Neuronal stem cell (in vitro differentiated cells): ENCODE measurements at regions not wholly inside any gene's neighbourhood (a gene's known extent, or its start where the extent isn't known, plus 50 kb on each side); places are given as distances from the start of the nearest gene placed in this dataset.

Experiments used
- DNase-seq: peaks from one replicate; pipeline ENCODE4 v3.0.0-alpha.2; 2013; ENCODE audit warnings: low spot score
- H2AFZ ChIP-seq: one replicate; pipeline ENCODE4 v1.6.1; 2013; ENCODE audit warnings: mild to moderate bottlenecking, low read length, inconsistent platforms
- H2AK5ac ChIP-seq: 2 replicates; pipeline ENCODE4 v1.6.1; 2013; ENCODE audit warnings: low read depth, mild to moderate bottlenecking, inconsistent platforms, low read length, moderate library complexity, mixed read lengths
- H2BK120ac ChIP-seq: 2 replicates; pipeline ENCODE4 v1.6.1; 2013; ENCODE audit warnings: low read depth, mild to moderate bottlenecking, inconsistent platforms, low read length, moderate library complexity, mixed read lengths
- H2BK12ac ChIP-seq: one replicate; pipeline ENCODE4 v1.6.1; 2013; ENCODE audit warnings: low read length, inconsistent platforms
- H2BK15ac ChIP-seq: 2 replicates; pipeline ENCODE4 v1.6.1; 2013; ENCODE audit warnings: mild to moderate bottlenecking, low read length, inconsistent platforms, mixed read lengths
- H2BK5ac ChIP-seq: one replicate; pipeline ENCODE4 v1.6.1; 2013; ENCODE audit warnings: inconsistent platforms, mild to moderate bottlenecking, low read length, moderate library complexity
- H3K14ac ChIP-seq: one replicate; pipeline ENCODE4 v1.6.1; 2013; ENCODE audit warnings: low read length, inconsistent platforms
- H3K18ac ChIP-seq: 2 replicates; pipeline ENCODE4 v1.6.1; 2013; ENCODE audit warnings: low read length, inconsistent platforms
- H3K23ac ChIP-seq: 2 replicates; pipeline ENCODE4 v1.6.1; 2013; ENCODE audit warnings: low read depth, mild to moderate bottlenecking, mixed read lengths, low read length, inconsistent platforms; ENCODE audit not compliant: poor library complexity
- H3K27ac ChIP-seq: replicated peaks from 3 replicates; pipeline ENCODE4 v1.5.1; 2013; ENCODE audit warnings: low read length, inconsistent platforms
- H3K27me3 ChIP-seq, 3 experiments: 2 replicates each; pipeline ENCODE4 v1.6.1; 2013; ENCODE audit warnings: low read length in 3 of 3, mild to moderate bottlenecking in 2 of 3, inconsistent platforms in 1 of 3, low read depth in 1 of 3, mixed read lengths in 1 of 3, moderate library complexity in 1 of 3; ENCODE audit not compliant: control insufficient read depth in 3 of 3, insufficient read depth in 3 of 3
- H3K36me3 ChIP-seq, 2 donors: replicated peaks in 1 of 2; 2 replicates each; pipeline ENCODE4 v1.6.1; 2013; ENCODE audit warnings: low read length in 2 of 2; ENCODE audit not compliant: control insufficient read depth in 2 of 2, insufficient read depth in 2 of 2
- H3K4ac ChIP-seq: 2 replicates; pipeline ENCODE4 v1.6.1; 2013; ENCODE audit warnings: inconsistent platforms, mild to moderate bottlenecking, low read length, moderate library complexity
- H3K4me1 ChIP-seq, 2 donors: 1 replicate in 1 of 2; 2 replicates in 1 of 2; pipeline ENCODE4 v1.6.1; 2013; ENCODE audit warnings: low read length in 2 of 2, low read depth in 1 of 2; ENCODE audit not compliant: control insufficient read depth in 2 of 2, insufficient read depth in 1 of 2
- H3K4me2 ChIP-seq: one replicate; pipeline ENCODE4 v1.6.1; 2013; ENCODE audit warnings: mild to moderate bottlenecking, low read length, inconsistent platforms; ENCODE audit not compliant: insufficient read depth, poor library complexity, severe bottlenecking
- H3K4me3 ChIP-seq, 2 donors: 2 replicates each; pipeline ENCODE4 v1.5.1; 2013; ENCODE audit warnings: low read length in 2 of 2, mild to moderate bottlenecking in 2 of 2, inconsistent platforms in 1 of 2, moderate library complexity in 1 of 2
- H3K79me1 ChIP-seq: one replicate; pipeline ENCODE4 v1.6.1; 2013; ENCODE audit warnings: low read depth, mild to moderate bottlenecking, inconsistent platforms, low read length, moderate library complexity
- H3K9ac ChIP-seq: one replicate; pipeline ENCODE4 v1.6.1; 2013; ENCODE audit warnings: mild to moderate bottlenecking, low read depth, low read length, inconsistent platforms; ENCODE audit not compliant: poor library complexity
- H3K9me3 ChIP-seq, 2 donors: replicated peaks in 1 of 2; 2 replicates each; pipeline versions ENCODE3 to v1.6.1; 2013; ENCODE audit warnings: low read length in 2 of 2, mild to moderate bottlenecking in 2 of 2, inconsistent platforms in 1 of 2, low read depth in 1 of 2, mixed read lengths in 1 of 2, moderate library complexity in 1 of 2; ENCODE audit not compliant: control insufficient read depth in 2 of 2, insufficient read depth in 1 of 2
- H4K8ac ChIP-seq: one replicate; pipeline ENCODE4 v1.6.1; 2013; ENCODE audit warnings: low read depth, mild to moderate bottlenecking, inconsistent platforms, low read length, moderate library complexity
- H4K91ac ChIP-seq: one replicate; pipeline ENCODE4 v1.6.1; 2013; ENCODE audit warnings: low read length, low read depth, mild to moderate bottlenecking, inconsistent platforms; ENCODE audit not compliant: poor library complexity
- WGBS, 2 donors: extraction: QIAGEN DNeasy Blood & Tissue Kit; methylation state at CpG; one replicate each; pipeline ENCODE4 v1.1.7; 2013; ENCODE audit warnings: missing lambda C conversion rate in 2 of 2, mixed read lengths in 1 of 2; ENCODE audit not compliant: insufficient read length in 2 of 2, insufficient replicate concordance in 1 of 2; ENCODE audit errors: extremely low coverage in 2 of 2; 5-methylcytosine and 5-hydroxymethylcytosine counted together

DNA sequence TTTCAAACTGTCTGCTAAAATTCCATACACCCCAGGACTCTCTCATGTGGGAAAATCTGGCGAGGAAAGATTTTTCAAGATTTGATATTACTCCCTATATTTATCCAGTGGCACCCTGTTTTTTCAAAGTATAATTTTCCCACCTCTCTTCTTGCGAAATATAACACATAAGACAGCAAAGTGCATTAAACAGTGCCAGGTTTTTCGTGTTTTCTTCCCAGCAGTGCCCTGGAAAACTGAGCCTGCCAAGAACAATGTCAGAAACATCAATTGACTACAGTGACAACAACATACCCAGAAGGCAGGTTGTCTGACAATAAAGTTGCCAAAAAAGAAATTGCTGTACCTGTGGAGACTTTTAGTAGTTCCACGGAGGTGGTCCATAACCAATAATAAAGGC lies 545.0 kb upstream of the ZNF608 start:
- H3K27me3 ChIP-seq: no peaks in the 10 kb centered on the region
- no peaks in the 10 kb centered on the region for H3K9me3 ChIP-seq
- H3K9ac ChIP-seq: no peak overlapping the region
- no peaks in the 10 kb centered on the region for H3K36me3 ChIP-seq
- H2BK120ac ChIP-seq: no peak overlapping the region
- DNase-seq: no peak
- H3K4me1 ChIP-seq: peaks cover 0 to 8% of the 10 kb centered on the region in 2 donors
- H4K8ac ChIP-seq: no peak overlapping the region
- H2BK5ac ChIP-seq: no peak overlapping the region
- H3K18ac ChIP-seq: no peak overlapping the region
- no peak overlapping the region for H3K14ac ChIP-seq
- H2AK5ac ChIP-seq: no peak overlapping the region
- H3K4me2 ChIP-seq: no peak overlapping the region
- no peak overlapping the region for H2AFZ ChIP-seq
- H3K23ac ChIP-seq: no peak overlapping the region
- H3K79me1 ChIP-seq: no peaks in the 10 kb centered on the region
- H3K4ac ChIP-seq: no peak overlapping the region
- H3K4me3 ChIP-seq: no peak overlapping the region
- H2BK12ac ChIP-seq: no peak overlapping the region
- H4K91ac ChIP-seq: no peak overlapping the region
- no peak overlapping the region for H2BK15ac ChIP-seq
- no CpG with 5 or more reads among the region's 4 CpGs for whole genome bisulfite sequencing, 2 donors
- no peak overlapping the region for H3K27ac ChIP-seq

DNA sequence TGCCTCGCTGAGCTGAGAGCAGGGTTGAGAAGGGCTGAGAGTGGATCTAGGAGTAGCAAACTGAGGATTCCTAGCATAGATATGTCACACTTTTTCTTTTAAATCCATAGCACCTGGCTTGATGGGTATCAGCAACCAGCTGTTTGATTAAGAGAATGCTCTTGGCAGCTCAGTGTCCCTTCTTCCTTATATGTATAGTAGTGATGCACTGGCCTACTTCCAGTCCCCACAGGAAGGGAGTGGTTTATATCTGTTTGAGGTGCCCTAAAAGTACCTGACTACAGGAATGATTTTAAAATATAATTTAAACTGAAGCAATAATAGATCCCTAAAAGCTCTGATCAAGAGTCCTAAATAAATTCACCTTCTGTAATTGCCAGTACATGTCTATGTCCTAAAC lies 546.8 kb upstream of the ZNF608 start:
- H3K18ac ChIP-seq: peak overlapping the region; percentile 70
- H3K4me2 ChIP-seq: no peak overlapping the region
- no peak overlapping the region for H4K91ac ChIP-seq
- no peak overlapping the region for H3K23ac ChIP-seq
- H2BK120ac ChIP-seq: no peak overlapping the region
- H3K4ac ChIP-seq: no peak overlapping the region
- H2BK12ac ChIP-seq: no peak overlapping the region
- no peaks in the 10 kb centered on the region for H3K36me3 ChIP-seq
- no peak overlapping the region for H3K4me3 ChIP-seq
- H3K27me3 ChIP-seq: no peaks in the 10 kb centered on the region
- DNase-seq: no peak
- H2AFZ ChIP-seq: no peak overlapping the region
- no peak overlapping the region for H3K14ac ChIP-seq
- H4K8ac ChIP-seq: no peak overlapping the region
- H3K4me1 ChIP-seq: peaks cover 5 to 9% of the 10 kb centered on the region in 2 donors
- H2BK15ac ChIP-seq: no peak overlapping the region
- H2BK5ac ChIP-seq: no peak overlapping the region
- H3K27ac ChIP-seq: no peak overlapping the region
- WGBS, 2 donors: no CpG with 5 or more reads among the region's 1 CpG
- no peaks in the 10 kb centered on the region for H3K79me1 ChIP-seq
- no peaks in the 10 kb centered on the region for H3K9me3 ChIP-seq
- H3K9ac ChIP-seq: no peak overlapping the region
- no peak overlapping the region for H2AK5ac ChIP-seq

DNA sequence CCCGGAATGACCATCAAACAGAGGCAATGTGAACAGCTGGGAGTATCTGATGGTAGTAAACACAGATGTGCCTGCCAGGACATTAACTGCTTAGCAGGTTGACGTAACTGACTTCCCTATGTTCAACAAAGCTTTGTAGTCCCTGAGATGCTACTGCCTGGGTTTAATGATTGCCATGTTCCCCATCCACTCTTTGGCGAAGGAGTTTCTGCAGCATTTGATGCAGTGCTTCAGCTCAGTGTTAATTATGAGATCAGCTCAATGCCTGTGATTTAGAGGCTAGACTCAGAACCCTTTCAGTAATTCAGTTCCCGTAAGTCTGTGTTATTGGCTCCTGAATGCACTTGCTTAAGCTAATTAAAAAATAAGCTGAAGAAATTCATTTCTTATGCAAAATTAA lies 547.3 kb upstream of the ZNF608 start:
- no peak overlapping the region for H2AFZ ChIP-seq
- H2BK120ac ChIP-seq: no peak overlapping the region
- no peak overlapping the region for H4K91ac ChIP-seq
- H3K36me3 ChIP-seq: no peaks in the 10 kb centered on the region
- WGBS, 2 donors: no CpG with 5 or more reads among the region's 4 CpGs
- H3K9ac ChIP-seq: no peak overlapping the region
- no peaks in the 10 kb centered on the region for H3K79me1 ChIP-seq
- H3K9me3 ChIP-seq: no peaks in the 10 kb centered on the region
- H3K14ac ChIP-seq: no peak overlapping the region
- H2BK5ac ChIP-seq: no peak overlapping the region
- H3K18ac ChIP-seq: peak overlapping the region; percentile 36
- no peak overlapping the region for H2AK5ac ChIP-seq
- H3K27me3 ChIP-seq: no peaks in the 10 kb centered on the region
- no peak overlapping the region for H3K4me3 ChIP-seq
- no peak overlapping the region for H3K23ac ChIP-seq
- H2BK12ac ChIP-seq: no peak overlapping the region
- H4K8ac ChIP-seq: no peak overlapping the region
- no peak overlapping the region for H3K4ac ChIP-seq
- H3K27ac ChIP-seq: no peak overlapping the region
- no peak for DNase-seq
- no peak overlapping the region for H2BK15ac ChIP-seq
- no peak overlapping the region for H3K4me2 ChIP-seq
- peaks cover 10 to 11% of the 10 kb centered on the region in 2 donors for H3K4me1 ChIP-seq

DNA sequence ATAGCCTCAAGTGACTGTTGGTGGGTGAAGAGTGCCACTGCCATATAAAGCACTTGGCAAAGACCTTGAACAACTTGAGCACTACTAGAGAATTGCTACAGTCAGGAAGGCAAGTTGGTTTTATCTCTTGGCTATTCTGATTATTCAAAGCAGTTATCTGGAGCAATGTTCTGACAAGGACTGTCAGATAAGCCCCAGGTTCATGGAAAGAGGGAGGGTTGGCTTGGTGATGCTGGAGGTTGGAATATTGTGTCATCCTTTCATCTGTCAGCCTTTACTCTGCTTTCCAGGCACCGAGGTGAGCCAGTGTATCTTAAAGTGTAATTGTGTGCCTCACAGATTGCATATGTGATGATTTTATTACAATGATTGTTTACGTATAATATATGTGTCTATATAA lies 548.4 kb upstream of the ZNF608 start:
- H3K79me1 ChIP-seq: no peaks in the 10 kb centered on the region
- no peak for DNase-seq
- H3K4me3 ChIP-seq: no peak overlapping the region
- H3K36me3 ChIP-seq: no peaks in the 10 kb centered on the region
- no CpG with 5 or more reads among the region's 2 CpGs for WGBS, 2 donors
- H4K8ac ChIP-seq: no peak overlapping the region
- H3K27ac ChIP-seq: no peak overlapping the region
- no peak overlapping the region for H3K9ac ChIP-seq
- no peak overlapping the region for H2BK120ac ChIP-seq
- H3K18ac ChIP-seq: no peak overlapping the region
- no peak overlapping the region for H2BK5ac ChIP-seq
- no peak overlapping the region for H2AFZ ChIP-seq
- no peak overlapping the region for H4K91ac ChIP-seq
- no peak overlapping the region for H3K4me2 ChIP-seq
- H3K23ac ChIP-seq: no peak overlapping the region
- H3K27me3 ChIP-seq: no peaks in the 10 kb centered on the region
- H3K9me3 ChIP-seq: no peaks in the 10 kb centered on the region
- H3K4me1 ChIP-seq: peaks cover 12 to 15% of the 10 kb centered on the region in 2 donors
- no peak overlapping the region for H3K14ac ChIP-seq
- H2BK12ac ChIP-seq: no peak overlapping the region
- H3K4ac ChIP-seq: no peak overlapping the region
- no peak overlapping the region for H2BK15ac ChIP-seq
- no peak overlapping the region for H2AK5ac ChIP-seq
